Psoas muscle (tissue), 7 donors: ENCODE measurements at regions not wholly inside any gene's neighbourhood (a gene's known extent, or its start where the extent isn't known, plus 50 kb on each side); places are given as distances from the start of the nearest gene placed in this dataset.

Experiments used
- ATAC-seq, 4 donors: fragments of 200-7000 bp; cut with Tn5 transposase; one replicate each; pipeline ENCODE4 v1.9.1; 2020; ENCODE audit warnings: moderate library complexity in 3 of 4, mild to moderate bottlenecking in 2 of 4
- DNase-seq, 2 donors: peaks; one replicate each; pipeline ENCODE4 v3.0.0-alpha.2; 2020
- H3K27ac ChIP-seq: fragments of 200-600 bp; one replicate; pipeline ENCODE4 v1.8.0; 2022
- H3K27me3 ChIP-seq, 3 donors: fragments of 200-600 bp in 1 of 3; one replicate each; pipeline versions ENCODE4 v1.6.1 to v1.8.0; 2013 to 2022; ENCODE audit warnings: low read length in 2 of 3, mild to moderate bottlenecking in 2 of 3, moderate library complexity in 1 of 3; ENCODE audit not compliant: insufficient read depth in 3 of 3
- H3K36me3 ChIP-seq, 2 donors: fragments of 200-600 bp in 1 of 2; one replicate each; pipeline versions ENCODE4 v1.6.1 to v1.8.0; 2013 to 2022; ENCODE audit warnings: low read depth in 1 of 2, mild to moderate bottlenecking in 1 of 2, moderate library complexity in 1 of 2; ENCODE audit not compliant: insufficient read depth in 1 of 2
- H3K4me1 ChIP-seq: fragments of 200-600 bp; one replicate; pipeline ENCODE4 v1.8.0; 2022
- H3K4me3 ChIP-seq: fragments of 200-600 bp; one replicate; pipeline ENCODE4 v1.8.0; 2022; ENCODE audit warnings: mild to moderate bottlenecking
- H3K9me3 ChIP-seq: fragments of 200-600 bp; one replicate; pipeline ENCODE4 v1.8.0; 2022
- CTCF ChIP-seq: fragments of 200-600 bp; IDR thresholded peaks from one replicate; pipeline ENCODE4 v1.8.0; 2022; ENCODE audit warnings: antibody characterized with exemption
- WGBS, 3 donors: extraction: QIAGEN DNeasy Blood & Tissue Kit; methylation state at CpG; one replicate each; pipeline versions ENCODE4 v1.1.6 to v1.1.7; 2013; 5-methylcytosine and 5-hydroxymethylcytosine counted together
- intact Hi-C, 2 donors: fragments of 100-400 bp; cut with DNase I; formaldehyde crosslinking; loops; one replicate each; pipeline versions ENCODE4 v1.11.0 to v1.14.2; 2022
- donor health status: healthy with polysubstance abuse.
- donor health status: DM: no; HTN: no; CAD: no; lungs with moderate emphysema.
- donor health status: Bipolar disorder and iron deficiency.
- donor health status: healthy.
- donor health status: DM: yes; HTN: yes; CAD: no.
- donor health status: DM: no; HTN: no; CAD: no.
- donor health status: DM: yes; HTN: yes; CAD: no.

- no peak for ATAC-seq
- no peak for DNase-seq
- intact Hi-C loops, result no loop called here
- Histone ChIP-seq H3K9me3 (peaks cover 3% of the 10 kb centered on the region), H3K4me3 (no peak overlapping the region), H3K4me1 (no peaks in the 10 kb centered on the region), H3K36me3 (no peaks in the 10 kb centered on the region), H3K27me3 (peaks cover 0 to 5% (median 0%) of the 10 kb centered on the region in 3 donors), H3K27ac (no peak overlapping the region)
- 65 to 87% (median 67%) methylated on average over 5 of the region's 5 CpGs for WGBS, 3 donors
- no peak for TF ChIP-seq CTCF
Observed at GRCh38 chr9:7304627-7304995, 495.0 kb downstream of the DMAC1 start.

- Histone ChIP-seq H3K27me3 (peaks cover 0 to 5% (median 0%) of the 10 kb centered on the region in 3 donors), H3K4me1 (no peaks in the 10 kb centered on the region), H3K27ac (no peak overlapping the region), H3K36me3 (no peaks in the 10 kb centered on the region), H3K4me3 (no peak overlapping the region), H3K9me3 (no peaks in the 10 kb centered on the region)
- WGBS, 3 donors, result 50 to 53% (median 51%) methylated on average over 10 of the region's 10 CpGs
- DNase-seq (no peak), ATAC-seq (no peak)
- intact Hi-C loops, result no loop called here
- TF ChIP-seq CTCF, result no peak
Observed at GRCh38 chr9:7303907-7304626, 495.5 kb downstream of the DMAC1 start.

DNA sequence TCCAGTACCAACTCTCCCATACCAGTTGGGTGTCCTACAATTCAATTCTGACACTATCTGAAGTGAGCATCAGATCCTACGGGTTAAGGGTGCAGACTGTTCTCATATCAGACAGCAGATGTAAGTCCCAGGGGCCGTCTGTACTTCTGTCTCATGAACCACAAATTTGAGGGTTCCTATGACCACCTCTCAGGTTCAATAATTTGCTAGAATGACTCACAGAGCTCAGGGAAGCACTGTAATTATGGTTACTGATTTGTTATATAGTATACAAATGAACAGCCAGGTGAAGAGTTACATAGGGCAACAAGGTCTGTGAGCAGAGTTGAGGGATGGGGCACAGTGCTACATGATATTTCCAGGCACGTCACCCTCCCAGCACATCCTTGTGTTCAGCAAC is 499.1 kb downstream of the DMAC1 start:
- no peak overlapping the region for H3K4me3 ChIP-seq
- no peak for TF ChIP-seq CTCF
- no peak for DNase-seq
- no peaks in the 10 kb centered on the region for H3K4me1 ChIP-seq
- 87 to 90% (median 90%) methylated on average over 3 of the region's 3 CpGs for WGBS, 3 donors
- H3K27me3 ChIP-seq, result peaks cover 0 to 2% (median 0%) of the 10 kb centered on the region in 3 donors
- H3K36me3 ChIP-seq, result no peaks in the 10 kb centered on the region
- intact Hi-C loops, result no loop called here
- no peak for ATAC-seq
- H3K9me3 ChIP-seq, result no peaks in the 10 kb centered on the region
- no peak overlapping the region for H3K27ac ChIP-seq

DNA sequence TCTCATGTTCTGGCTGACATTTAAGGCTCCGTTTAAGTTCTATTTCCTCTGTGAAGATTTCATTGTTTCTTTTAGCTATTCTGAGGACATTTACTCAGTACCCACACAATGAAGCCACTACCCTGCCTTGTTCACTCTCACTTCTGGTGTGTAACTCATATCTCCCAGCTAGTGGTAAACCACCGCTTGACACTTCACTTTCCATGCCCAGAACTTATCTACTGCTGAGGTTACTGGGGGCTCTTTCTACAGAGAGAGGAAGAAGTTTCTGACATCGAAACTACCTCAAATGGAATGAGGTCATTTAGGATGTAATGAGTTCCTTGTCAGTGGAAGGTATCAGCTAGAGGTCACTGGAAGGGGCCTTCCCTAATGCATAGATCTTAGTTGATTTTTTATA is 501.5 kb downstream of the DMAC1 start:
- H3K27me3 ChIP-seq, result no peaks in the 10 kb centered on the region
- H3K9me3 ChIP-seq, result no peaks in the 10 kb centered on the region
- H3K4me1 ChIP-seq, result no peaks in the 10 kb centered on the region
- H3K27ac ChIP-seq, result no peak overlapping the region
- DNase-seq, result no peak
- 65 to 70% (median 70%) methylated on average over 3 of the region's 3 CpGs for WGBS, 3 donors
- no peak for ATAC-seq
- H3K36me3 ChIP-seq, result no peaks in the 10 kb centered on the region
- H3K4me3 ChIP-seq, result no peak overlapping the region
- no peak for TF ChIP-seq CTCF
- intact Hi-C loops, result no loop called here

DNA sequence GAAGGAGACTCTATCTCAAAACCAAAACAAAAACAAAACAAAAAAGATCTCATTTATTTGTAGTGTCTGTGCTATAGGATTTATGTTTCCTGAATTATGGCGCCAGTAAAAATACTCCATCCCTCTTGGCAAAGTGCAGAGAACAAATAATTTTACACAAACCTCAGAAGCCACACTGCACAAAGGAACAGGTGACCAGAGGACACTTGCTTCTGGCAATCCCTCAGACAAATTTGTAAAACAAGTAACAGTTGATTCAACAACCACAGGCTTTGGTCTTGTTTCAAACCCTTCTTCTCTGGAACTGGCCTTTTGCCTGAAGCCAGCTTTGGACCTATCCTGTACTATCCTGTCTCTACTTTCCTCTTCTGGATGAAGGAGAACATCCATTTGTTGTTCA is 502.1 kb downstream of the DMAC1 start:
- intact Hi-C loops, result no loop called here
- 69 to 82% (median 72%) methylated on average over 1 of the region's 1 CpG for WGBS, 3 donors
- ATAC-seq (no peak), DNase-seq (no peak)
- TF ChIP-seq CTCF, result no peak
- no peaks in the 10 kb centered on the region for H3K9me3 ChIP-seq
- H3K4me1 ChIP-seq, result no peaks in the 10 kb centered on the region
- H3K27ac ChIP-seq, result no peak overlapping the region
- no peak overlapping the region for H3K4me3 ChIP-seq
- H3K36me3 ChIP-seq, result no peaks in the 10 kb centered on the region
- no peaks in the 10 kb centered on the region for H3K27me3 ChIP-seq
